CD4-positive, alpha-beta T cell treated with Interleukin-4 for 1 hour (primary cell): ENCODE measurements at regions not wholly inside any gene's neighbourhood (a gene's known extent, or its start where the extent isn't known, plus 50 kb on each side); places are given as distances from the start of the nearest gene placed in this dataset.
"Not testable (repeated sequence)": the region's sequence is repeated elsewhere in the genome, so short reads cannot be mapped to it uniquely, and the experiment has no call there.

Experiments used
- DNase-seq, 2 donors: peaks; one replicate each; pipeline ENCODE4 v3.0.0-alpha.2; 2020 to 2022

DNA sequence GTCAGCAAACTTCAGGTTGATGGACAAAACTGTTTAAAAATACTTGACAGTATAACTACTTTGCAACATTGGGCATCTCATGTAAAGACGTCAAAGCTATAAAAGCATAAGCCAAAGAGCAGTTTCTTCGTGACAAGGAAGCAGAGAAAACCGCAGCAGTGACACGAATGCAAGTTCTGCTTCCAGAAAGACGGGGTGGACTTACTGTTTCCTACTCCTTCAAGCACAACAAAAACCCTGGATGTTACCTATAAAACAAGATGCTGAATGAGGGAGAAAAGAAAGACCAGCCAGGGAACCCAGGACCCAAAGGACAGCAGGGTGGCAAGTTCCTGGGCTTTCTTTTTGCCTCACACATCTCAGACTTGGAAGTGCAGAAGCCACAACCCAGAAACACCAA is 98.0 kb downstream of the DLL1 start:
- no peak for DNase-seq

DNA sequence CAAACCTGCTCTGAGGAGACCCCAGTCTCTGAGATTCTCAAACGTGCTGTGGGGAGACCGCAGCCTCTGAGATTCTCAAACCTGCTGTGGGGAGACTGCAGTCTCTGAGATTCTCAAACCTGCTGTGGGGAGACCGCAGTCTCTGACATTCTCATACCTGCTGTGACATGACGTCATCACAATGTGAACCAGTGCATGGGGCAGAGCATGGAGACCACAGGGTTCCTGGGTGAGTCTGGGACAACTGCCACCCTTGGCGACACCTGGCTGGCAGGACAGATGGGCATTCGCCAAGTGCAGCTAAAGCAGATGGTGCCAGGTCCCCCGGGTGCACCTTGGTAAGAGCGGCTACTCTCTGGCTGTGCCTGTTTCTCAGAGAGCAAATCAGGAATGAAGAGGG is 98.8 kb downstream of the DLL1 start:
- DNase-seq, result not testable (repeated sequence)

DNA sequence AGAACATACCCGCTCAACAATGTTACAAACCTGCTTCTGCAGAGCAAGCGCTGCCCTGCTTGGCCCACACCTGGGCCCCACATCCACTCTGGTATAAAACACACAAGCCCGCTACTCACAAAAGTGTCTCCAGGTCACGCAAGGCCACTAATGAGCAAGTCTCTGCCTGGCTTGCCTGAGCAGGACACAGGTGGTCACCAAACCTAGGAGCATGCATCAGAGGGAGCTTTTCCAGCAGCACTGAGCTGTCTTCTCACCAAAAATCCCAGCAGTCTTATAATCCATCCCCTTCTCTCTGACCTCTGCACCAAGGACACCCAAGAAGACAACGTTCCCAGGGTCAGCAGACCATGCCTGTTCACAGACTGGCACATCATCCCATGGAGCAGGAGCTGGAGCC is 100.8 kb downstream of the DLL1 start:
- DNase-seq, result no peak

DNA sequence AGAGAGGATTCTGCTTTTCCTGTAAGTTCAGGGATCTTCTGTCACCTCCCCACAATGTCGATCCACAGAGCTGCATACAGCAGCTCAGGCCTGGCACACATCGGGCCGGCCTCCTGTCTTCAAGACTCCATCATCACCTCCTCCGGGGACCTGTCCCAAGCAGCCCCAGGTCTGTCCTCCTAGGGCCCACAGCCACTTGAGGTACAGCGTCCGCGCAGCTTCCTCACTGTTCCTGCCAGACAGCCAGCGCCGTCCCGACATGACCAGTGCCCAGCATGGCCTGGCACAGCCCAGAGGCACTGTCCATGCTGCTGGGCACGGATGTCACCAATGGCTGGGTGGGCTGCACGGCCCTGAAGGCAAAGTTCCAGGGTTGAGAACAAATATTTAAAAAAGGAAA is 101.6 kb downstream of the DLL1 start:
- no peak for DNase-seq

GRCh38 chr6:170188571-170189001 is 102.3 kb downstream of the DLL1 start:
- DNase-seq, result no peak

DNA sequence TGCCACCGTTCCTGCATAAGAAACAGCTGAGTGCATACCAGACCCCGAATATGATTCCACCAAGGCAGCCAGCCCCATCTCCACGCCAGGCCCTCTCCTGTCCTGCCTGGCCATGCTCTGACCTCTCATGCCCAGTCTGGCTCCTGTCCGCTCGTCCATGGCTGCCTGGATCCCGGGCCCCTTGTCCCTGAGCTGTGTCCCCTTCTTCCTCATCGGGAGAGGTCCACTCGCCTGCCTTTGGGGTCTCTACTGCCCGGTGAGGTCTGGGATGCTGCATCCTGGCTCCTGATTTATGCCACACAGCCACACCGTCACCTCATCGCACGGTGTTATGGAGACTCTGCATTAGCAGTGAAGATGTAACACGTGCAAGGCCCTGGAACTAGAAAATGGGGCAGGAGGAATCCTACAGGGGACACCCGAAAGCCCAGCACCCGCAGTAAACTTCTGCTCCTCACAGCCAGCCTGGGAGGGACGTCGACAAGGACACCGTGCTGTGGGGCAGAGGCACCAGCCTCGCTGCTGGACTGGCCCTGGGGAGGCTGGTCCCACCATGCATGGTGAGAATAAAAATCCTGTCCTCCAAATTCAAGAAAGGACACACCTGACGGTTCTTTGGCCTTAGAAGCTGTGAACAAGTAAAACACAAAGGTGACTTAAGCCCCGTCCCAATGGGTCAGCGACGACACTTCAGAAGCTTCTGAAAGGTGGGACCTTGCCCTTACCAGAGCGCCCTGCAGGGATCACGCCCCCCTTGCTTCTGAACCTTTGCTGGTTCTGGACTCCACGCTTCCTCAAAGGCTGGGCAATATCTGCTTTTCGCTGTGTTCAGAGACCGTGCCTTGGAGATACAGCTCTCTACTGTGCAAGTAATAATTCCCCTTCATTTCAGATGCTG is 103.0 kb downstream of the DLL1 start:
- no peak for DNase-seq

- no peak for DNase-seq
These were observed 103.8 kb downstream of the DLL1 start for GRCh38 chr6:170186941-170187668.

- no peak for DNase-seq
These were observed 104.6 kb downstream of the DLL1 start for GRCh38 chr6:170186006-170186935.

DNA sequence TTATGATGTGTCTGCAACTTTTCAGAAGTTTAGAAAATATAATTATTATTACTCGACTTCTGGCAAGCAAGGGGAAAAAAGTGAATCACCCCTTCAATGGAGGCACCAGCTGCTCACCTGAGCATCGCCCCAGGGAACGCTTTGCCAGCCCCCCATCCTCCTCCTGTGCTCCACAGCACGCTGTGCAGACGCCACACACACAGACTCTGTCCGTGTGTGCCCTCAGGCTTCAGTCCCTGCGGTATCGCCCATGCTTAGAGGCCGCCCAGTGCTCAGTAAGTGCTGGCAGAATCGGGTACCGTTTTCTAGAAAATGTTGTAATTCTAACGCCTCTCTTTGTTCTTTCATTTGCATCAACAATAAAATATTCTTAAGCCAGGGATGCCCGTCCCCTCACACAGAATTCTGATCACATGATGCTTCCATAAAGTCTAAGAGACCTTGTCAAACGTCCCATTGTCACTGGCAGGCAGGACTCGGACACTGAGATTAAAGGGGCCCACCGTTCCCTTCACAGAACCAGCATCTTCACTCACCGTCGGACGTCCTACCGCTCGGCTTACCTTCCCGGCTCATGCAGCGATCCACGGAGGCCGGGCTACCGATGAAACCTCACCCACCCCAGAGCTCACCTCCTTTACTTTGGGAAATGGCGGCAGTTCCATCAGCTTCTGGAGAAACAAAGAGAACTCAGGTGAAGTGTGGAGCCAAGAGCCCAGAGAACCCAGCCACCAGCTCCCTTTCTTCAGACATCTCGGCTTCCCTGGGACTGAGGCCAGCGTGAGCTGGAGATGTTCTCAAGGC is 105.5 kb downstream of the DLL1 start:
- DNase-seq, result no peak

DNA sequence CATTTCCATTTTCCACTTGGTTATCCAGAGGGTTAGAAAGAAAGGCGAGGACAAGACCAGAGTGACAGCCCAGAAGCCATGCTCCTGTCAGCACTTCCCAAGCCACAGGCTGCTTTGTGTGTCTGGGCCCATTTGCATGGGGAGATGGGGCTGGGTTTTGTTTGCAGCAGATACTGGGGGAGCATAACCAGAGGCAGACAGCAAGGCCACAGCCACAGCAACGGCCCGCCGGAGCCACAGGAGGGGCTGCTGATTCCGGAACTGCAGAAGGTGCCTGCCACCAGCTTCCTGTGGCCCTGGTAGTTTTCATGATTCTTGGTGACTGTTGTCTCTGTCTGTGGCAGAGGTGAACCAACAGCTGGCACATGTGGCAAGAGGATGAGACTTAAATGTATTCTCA is 106.6 kb downstream of the DLL1 start:
- DNase-seq, result no peak

DNA sequence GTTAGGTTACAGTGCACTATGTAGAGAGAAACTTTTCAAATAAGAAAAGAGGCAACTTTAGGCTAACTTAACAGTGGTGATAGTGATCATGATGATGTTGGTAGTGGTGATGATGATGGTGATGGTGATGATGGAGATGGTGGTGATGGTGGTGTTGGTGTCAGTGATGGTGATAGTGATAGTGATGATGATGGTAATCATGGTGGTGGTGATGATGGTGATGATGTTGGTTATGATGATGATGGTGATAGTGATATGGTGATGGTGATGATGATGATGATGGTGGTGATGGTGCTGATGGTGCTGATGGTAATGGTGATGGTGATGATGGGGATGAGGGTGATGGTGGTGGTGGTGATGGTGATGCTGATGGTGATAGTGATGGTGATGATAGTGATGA is 107.4 kb downstream of the DLL1 start:
- no peak for DNase-seq

DNA sequence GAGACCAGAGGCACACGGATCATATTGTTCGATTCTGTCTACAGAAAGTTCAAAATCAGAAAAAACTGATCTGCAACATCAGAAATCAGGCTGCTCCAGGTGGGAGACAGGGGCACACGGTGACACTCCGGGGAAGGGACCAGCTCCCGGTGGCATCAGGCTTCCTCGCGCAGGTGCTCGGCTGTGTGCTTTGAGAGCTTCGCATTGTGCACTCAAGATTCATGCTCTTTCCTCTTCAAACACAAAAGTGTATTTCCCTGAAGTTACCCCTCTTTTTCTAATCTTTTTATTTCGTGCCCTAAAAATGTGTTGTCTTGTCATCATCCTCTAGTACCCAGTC is 108.1 kb downstream of the DLL1 start:
- DNase-seq, result no peak

- DNase-seq, result no peak
These were observed 108.6 kb downstream of the DLL1 start for GRCh38 chr6:170182093-170182780.

- DNase-seq, result no peak
These were observed 109.6 kb downstream of the DLL1 start for GRCh38 chr6:170181338-170181690.

- no peak for DNase-seq
These were observed 110.1 kb downstream of the DLL1 start for GRCh38 chr6:170180671-170181337.

DNA sequence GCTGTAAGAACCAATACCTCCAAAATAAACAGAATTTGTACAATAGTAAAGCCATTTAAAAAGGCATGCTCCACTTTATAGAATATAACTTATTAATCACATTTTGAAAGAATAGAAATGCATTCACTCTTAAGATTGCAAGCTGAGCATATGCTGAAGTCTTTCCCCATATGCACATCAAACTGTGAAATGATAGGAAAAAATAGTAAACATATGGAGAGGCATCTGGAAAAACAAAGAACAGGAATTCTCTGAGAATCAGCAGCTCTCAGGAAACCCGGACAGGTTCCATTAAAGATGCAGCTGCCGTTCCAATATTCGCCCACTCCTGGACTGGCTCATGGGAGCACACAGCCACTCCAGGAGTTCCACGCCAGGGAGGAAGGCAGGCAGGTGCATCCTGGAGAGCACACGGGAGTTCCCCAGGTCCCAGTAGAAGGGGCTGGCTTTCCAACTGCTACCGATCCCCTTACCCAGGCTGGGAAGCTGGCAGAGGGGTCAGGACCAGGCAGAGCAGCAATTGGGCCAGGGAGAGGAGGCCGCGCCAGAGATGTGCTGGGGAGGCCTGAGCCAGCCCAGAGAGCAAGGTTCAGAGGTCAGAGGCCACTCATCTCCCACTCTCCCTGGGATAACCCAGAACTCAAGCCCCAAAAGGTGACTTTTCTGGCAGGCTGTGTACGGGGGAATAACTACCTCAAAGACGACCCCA is 111.1 kb downstream of the DLL1 start:
- DNase-seq, result no peak

DNA sequence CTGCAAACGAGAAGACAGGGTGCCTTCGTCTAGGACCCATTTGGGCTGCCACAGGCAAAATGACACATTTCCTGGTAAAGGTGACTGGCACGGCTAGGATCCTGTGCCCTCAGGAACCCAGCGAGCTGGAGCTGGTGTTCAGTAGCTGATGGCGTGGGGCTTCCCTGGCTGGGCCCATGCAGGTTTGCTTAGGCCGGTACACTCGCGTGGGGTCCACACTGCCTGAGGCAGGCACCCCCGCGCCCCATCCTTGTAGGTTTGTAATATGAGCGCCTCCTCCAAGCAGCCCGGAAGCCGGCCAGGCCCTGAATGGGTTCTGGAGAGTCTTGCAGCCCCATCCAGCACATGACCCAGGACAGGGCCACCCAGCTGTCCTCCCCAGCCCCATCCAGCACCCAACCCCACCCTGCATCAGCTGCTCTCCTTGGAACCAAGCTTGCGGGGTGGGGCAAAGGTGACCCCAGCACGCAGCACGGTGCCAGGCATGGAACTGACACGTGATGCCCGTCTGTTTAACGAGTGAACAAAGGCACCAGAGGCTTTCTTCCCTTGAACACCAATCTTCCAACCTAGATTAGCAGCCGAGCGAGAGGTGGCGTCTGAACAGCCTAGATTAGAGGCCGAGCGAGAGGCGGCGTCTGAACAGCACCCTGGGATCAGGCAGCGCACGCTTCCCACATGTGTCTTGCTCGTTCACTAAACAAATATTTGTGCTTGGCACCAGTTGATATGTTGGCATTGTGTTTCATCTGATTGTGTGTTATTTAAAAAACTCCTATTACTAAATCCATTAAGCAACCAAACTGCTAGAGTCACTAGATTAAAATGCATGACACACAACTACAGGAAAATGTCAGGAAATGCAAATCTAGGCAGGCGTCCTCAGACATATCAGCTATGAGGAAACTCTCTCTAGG is 112.1 kb downstream of the DLL1 start:
- DNase-seq, result no peak

DNA sequence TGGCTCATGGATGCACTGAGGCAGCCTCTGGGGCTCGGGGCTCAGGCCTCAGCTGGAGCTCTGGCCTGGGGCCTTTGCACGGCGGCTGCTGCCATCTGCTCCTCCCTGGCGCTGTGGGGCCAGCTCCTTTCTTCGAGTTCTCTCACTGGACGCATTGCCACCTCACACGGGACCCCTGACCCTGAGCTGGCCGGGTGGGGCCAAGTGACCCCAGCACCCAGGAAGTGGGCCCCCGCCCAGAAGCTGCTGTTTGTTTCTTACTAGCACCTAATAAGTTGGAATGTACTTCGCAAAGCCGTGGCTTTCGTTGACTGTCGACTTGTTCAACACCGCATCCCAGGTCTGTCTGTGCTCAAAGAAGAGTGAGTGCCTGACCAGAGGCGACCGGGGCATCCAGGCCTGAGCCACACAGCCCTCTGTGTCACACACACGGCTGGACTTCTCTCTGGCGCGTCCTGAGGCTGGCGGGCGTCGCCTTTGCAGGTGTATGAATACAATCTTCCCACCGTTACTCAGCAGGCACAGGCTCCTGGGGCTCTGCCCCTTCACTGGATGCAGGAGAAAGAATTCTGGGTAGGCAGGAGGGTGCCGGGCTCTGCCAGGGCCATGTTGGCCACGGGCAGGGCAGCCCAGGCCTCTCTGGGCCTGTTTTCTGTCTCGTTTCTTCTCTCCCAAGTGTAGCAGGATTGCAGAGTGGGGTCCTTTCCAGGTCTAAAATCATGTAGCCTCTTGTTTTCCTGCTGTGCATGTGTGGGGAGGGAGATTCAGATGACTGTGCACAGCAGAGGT is 112.9 kb downstream of the DLL1 start:
- DNase-seq, result peak in 1 of 2 donors; percentile 11
